B cell (primary cell): ENCODE measurements at regions not wholly inside any gene's neighbourhood (a gene's known extent, or its start where the extent isn't known, plus 50 kb on each side); places are given as distances from the start of the nearest gene placed in this dataset.

Experiments
- ATAC-seq: fragments of 200-7000 bp; cut with Tn5 transposase; one replicate; pipeline ENCODE4 v1.10.0; 2021; ENCODE audit warnings: low read depth, mild to moderate bottlenecking, moderate number of reproducible peaks, moderate library complexity
- CTCF ChIA-PET: fragments of 350-600 bp; sonication (Branson Sonifier 250); formaldehyde crosslinking; loops from one replicate; lab custom pipeline; 2021; ENCODE audit warnings: antibody characterized with exemption, inconsistent platforms; lab: Charles Lee
- POLR2A ChIA-PET: fragments of 350-600 bp; sonication (Branson Sonifier 250); formaldehyde crosslinking; loops from one replicate; lab custom pipeline; 2021; ENCODE audit warnings: antibody characterized with exemption; lab: Charles Lee
- DNase-seq: peaks from one replicate; pipeline ENCODE4 v3.0.0; 2013
- H2AFZ ChIP-seq: 2 replicates; pipeline ENCODE4 v1.6.1; 2012; ENCODE audit warnings: mild to moderate bottlenecking, low read depth, low read length; ENCODE audit not compliant: insufficient read depth, poor library complexity, severe bottlenecking
- H3K27ac ChIP-seq, 2 donors: 1 replicate in 1 of 2; 2 replicates in 1 of 2; pipeline ENCODE4 v1.5.1; 2012 to 2013; ENCODE audit warnings: low read length in 2 of 2, mild to moderate bottlenecking in 2 of 2, moderate library complexity in 1 of 2
- H3K27me3 ChIP-seq, 4 experiments: fragments of 200-600 bp in 1 of 4; sonication (generic) in 1 of 4; replicated peaks in 1 of 4; 1 replicate in 2 of 4; 2 replicates in 2 of 4; pipeline versions ENCODE4 v1.6.1 to v1.7.0; 2013 to 2016; ENCODE audit warnings: low read length in 3 of 4, mild to moderate bottlenecking in 2 of 4, mixed read lengths in 1 of 4, moderate library complexity in 1 of 4; ENCODE audit not compliant: insufficient read depth in 4 of 4, control insufficient read depth in 3 of 4; ENCODE audit errors: control extremely low read depth in 1 of 4
- H3K36me3 ChIP-seq, 2 experiments: replicated peaks in 1 of 2; 1 replicate in 1 of 2; 2 replicates in 1 of 2; pipeline versions ENCODE4 v1.6.1 to v1.7.1; 2013; ENCODE audit warnings: low read length in 1 of 2; ENCODE audit not compliant: insufficient read depth in 2 of 2, control insufficient read depth in 1 of 2; ENCODE audit errors: control extremely low read depth in 1 of 2, extremely low read depth in 1 of 2
- H3K4me1 ChIP-seq, 2 donors: fragments of 200-600 bp in 1 of 2; sonication (generic) in 1 of 2; 1 replicate in 1 of 2; 2 replicates in 1 of 2; pipeline versions ENCODE4 v1.5.1 to v1.6.1; 2013 to 2017; ENCODE audit warnings: low read length in 2 of 2; ENCODE audit not compliant: control insufficient read depth in 2 of 2, insufficient read depth in 2 of 2
- H3K4me2 ChIP-seq: replicated peaks from 2 replicates; pipeline ENCODE3; 2012; ENCODE audit warnings: mild to moderate bottlenecking, low read depth, low read length; ENCODE audit not compliant: poor library complexity, severe bottlenecking
- H3K4me3 ChIP-seq, 5 experiments: fragments of 200-600 bp in 1 of 5; sonication (generic) in 1 of 5; 1 replicate in 3 of 5; 2 replicates in 2 of 5; pipeline versions ENCODE4 v1.5.1 to v1.7.0; 2011 to 2016; ENCODE audit warnings: low read length in 4 of 5, mild to moderate bottlenecking in 4 of 5, low read depth in 2 of 5, control low read depth in 1 of 5, moderate library complexity in 1 of 5; ENCODE audit not compliant: insufficient read depth in 1 of 5; ENCODE audit errors: control extremely low read depth in 1 of 5, extremely low read depth in 1 of 5
- H3K79me2 ChIP-seq: fragments of 200-600 bp; sonication (generic); one replicate; pipeline ENCODE4 v1.6.0; 2016; ENCODE audit warnings: low read length; ENCODE audit not compliant: control insufficient read depth, insufficient read depth
- H3K9ac ChIP-seq: fragments of 200-600 bp; sonication (generic); 2 replicates; pipeline ENCODE4 v1.6.1; 2017; ENCODE audit warnings: mild to moderate bottlenecking, low read length, moderate library complexity
- H3K9me3 ChIP-seq, 3 donors: one replicate each; pipeline versions ENCODE4 v1.6.1 to v1.7.1; 2013; ENCODE audit warnings: low read length in 2 of 3; ENCODE audit not compliant: control insufficient read depth in 2 of 3, insufficient read depth in 1 of 3; ENCODE audit errors: control extremely low read depth in 1 of 3
- H4K20me1 ChIP-seq: 2 replicates; pipeline ENCODE4 v1.6.0; 2012; ENCODE audit warnings: mild to moderate bottlenecking, low read length; ENCODE audit not compliant: insufficient read depth, control insufficient read depth, poor library complexity, severe bottlenecking
- H3K27ac Mint-ChIP-seq: one replicate; pipeline ENCODE4 v1.8.0; 2021; ENCODE audit warnings: mixed read lengths
- H3K27me3 Mint-ChIP-seq: one replicate; pipeline ENCODE4 v1.8.0; 2021; ENCODE audit warnings: mixed read lengths
- H3K4me1 Mint-ChIP-seq: one replicate; pipeline ENCODE4 v1.8.0; 2021; ENCODE audit warnings: mixed read lengths
- H3K4me3 Mint-ChIP-seq: one replicate; pipeline ENCODE4 v1.8.0; 2021; ENCODE audit warnings: mixed read lengths
- H3K9me3 Mint-ChIP-seq: one replicate; pipeline ENCODE4 v1.8.0; 2022; ENCODE audit warnings: mixed read lengths; ENCODE audit not compliant: insufficient read depth
- EZH2 ChIP-seq: IDR thresholded peaks from 2 replicates; pipeline ENCODE4 v1.6.1; 2012; ENCODE audit warnings: borderline replicate concordance, low read depth, mild to moderate bottlenecking, moderate library complexity, low read length; ENCODE audit not compliant: insufficient read depth, poor library complexity, severe bottlenecking
- WGBS: methylation state at CpG from one replicate; pipeline ENCODE4 v1.1.5; 2013; ENCODE audit warnings: missing lambda C conversion rate; ENCODE audit not compliant: insufficient coverage; 5-methylcytosine and 5-hydroxymethylcytosine counted together
- intact Hi-C: fragments of 100-400 bp; cut with micrococcal nuclease; formaldehyde crosslinking; loops from one replicate; pipeline ENCODE4 v1.10.0; 2022
- TF ChIP-seq, protein P1 (sequence below): fragments of 200-600 bp; IDR thresholded peaks from one replicate; pipeline ENCODE4 v1.8.0; 2022; ENCODE audit warnings: antibody characterized with exemption, mild to moderate bottlenecking

DNA sequence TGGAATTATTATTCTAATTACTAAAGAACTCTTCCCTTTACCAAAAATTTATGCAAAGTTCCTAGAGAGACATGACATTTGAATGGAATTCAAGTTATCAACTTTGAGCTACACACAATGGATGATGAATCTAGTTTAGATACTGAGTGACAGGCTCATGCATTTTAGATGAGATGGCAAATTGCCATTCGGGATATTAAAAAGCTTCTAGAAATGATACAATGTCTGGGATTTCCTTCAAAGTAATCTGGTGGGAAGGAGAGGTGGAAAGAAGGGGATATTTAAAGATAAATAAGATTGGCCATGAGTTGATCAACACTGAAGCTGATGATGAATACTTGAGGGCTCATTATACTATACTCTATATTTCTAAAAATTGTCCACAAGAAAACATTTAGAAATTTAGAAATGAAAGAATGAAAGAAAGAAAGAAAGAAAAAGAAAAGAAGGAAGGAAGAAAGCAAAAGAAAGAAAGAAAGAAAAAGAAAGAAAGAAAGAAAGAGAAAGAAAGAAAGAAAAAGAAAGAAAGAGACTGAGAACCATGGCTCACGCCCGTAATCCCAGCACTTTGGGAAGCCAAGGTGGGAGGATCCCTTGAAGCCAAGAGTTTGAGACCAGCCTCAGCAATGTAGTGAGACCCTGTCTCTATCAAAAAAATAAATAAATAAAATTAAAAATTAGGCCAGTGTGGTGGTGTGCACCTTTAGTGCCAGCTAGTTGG, 62.6 kb upstream of the NEDD4L start:
- Histone ChIP-seq H3K9ac (no peak overlapping the region), H3K4me1 (peaks cover 1 to 4% of the 10 kb centered on the region in 2 donors), H3K79me2 (no peaks in the 10 kb centered on the region), H3K27me3 (no peaks in the 10 kb centered on the region), H3K4me2 (no peak overlapping the region), H3K4me3 (no peak overlapping the region), H3K27ac (no peak overlapping the region), H3K9me3 (no peaks in the 10 kb centered on the region), H4K20me1 (no peaks in the 10 kb centered on the region), H2AFZ (no peak overlapping the region), H3K36me3 (no peaks in the 10 kb centered on the region)
- intact Hi-C loops = no loop called here
- H3K4me3 Mint-ChIP-seq = no peak overlapping the region
- DNase-seq = no peak
- 94% methylated on average over 2 of the region's 3 CpGs for WGBS
- ChIA-PET CTCF (interaction anchor here (1.3 to 1.4 kb wide), 2 partner anchors 22 to 140 kb away, joined by 6 read pairs; no protein-coding TSS in a partner anchor), POLR2A (no interaction called here)
- no peaks in the 10 kb centered on the region for H3K27me3 Mint-ChIP-seq
- ATAC-seq = no peak
- peaks cover 5% of the 10 kb centered on the region for H3K4me1 Mint-ChIP-seq
- TF ChIP-seq EZH2 = no peak
- TF ChIP-seq, protein P1, sequence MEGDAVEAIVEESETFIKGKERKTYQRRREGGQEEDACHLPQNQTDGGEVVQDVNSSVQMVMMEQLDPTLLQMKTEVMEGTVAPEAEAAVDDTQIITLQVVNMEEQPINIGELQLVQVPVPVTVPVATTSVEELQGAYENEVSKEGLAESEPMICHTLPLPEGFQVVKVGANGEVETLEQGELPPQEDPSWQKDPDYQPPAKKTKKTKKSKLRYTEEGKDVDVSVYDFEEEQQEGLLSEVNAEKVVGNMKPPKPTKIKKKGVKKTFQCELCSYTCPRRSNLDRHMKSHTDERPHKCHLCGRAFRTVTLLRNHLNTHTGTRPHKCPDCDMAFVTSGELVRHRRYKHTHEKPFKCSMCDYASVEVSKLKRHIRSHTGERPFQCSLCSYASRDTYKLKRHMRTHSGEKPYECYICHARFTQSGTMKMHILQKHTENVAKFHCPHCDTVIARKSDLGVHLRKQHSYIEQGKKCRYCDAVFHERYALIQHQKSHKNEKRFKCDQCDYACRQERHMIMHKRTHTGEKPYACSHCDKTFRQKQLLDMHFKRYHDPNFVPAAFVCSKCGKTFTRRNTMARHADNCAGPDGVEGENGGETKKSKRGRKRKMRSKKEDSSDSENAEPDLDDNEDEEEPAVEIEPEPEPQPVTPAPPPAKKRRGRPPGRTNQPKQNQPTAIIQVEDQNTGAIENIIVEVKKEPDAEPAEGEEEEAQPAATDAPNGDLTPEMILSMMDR = no peak
- H3K27ac Mint-ChIP-seq = no peak overlapping the region
- H3K9me3 Mint-ChIP-seq = no peaks in the 10 kb centered on the region

DNA sequence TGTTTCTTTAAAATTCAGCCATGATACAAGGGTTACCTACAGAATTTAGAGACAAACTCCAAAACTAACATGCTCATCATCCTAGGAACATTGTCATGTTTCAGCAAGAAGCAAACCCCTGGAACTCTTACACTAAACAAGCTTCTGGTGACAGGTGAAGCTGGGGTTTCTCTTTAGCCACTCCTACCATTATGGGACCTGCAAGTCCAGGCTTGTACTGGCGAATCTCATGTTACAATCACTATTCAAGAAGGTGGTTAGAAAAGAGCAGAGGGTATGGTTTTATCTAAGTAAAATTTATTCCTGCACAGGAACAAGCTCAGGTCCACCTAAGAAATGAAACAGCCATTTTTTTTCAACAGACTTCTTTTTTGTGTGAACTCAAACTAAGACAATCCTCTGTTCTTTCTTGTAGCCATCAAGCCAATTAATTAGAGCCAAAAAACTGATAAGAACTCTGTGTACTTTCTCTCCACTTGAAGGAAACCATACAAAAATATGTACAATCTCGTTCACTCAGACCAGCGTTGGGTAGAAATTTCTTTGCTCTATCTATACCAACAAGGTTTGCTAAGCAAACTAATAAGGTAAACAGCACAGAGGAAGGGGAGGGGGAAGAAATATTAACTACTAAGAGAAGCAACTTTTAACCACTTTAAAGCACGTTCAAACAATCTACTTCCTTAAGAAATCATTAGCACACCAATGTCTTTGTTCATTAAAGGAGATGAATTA, 63.3 kb upstream of the NEDD4L start:
- intact Hi-C loops = no loop called here
- H3K36me3 ChIP-seq = no peaks in the 10 kb centered on the region
- Mint-ChIP-seq H3K27me3 (no peaks in the 10 kb centered on the region), H3K4me3 (no peak overlapping the region), H3K9me3 (no peaks in the 10 kb centered on the region), H3K27ac (no peak overlapping the region), H3K4me1 (peaks cover 13% of the 10 kb centered on the region)
- no peak overlapping the region for H2AFZ ChIP-seq
- H3K4me2 ChIP-seq = no peak overlapping the region
- DNase-seq (no peak), ATAC-seq (no peak)
- TF ChIP-seq, protein P1 = no peak
- no peak for TF ChIP-seq EZH2
- no peak overlapping the region for H3K9ac ChIP-seq
- no CpG with 5 or more reads among the region's 4 CpGs for WGBS
- H3K4me3 ChIP-seq = no peak overlapping the region
- no peaks in the 10 kb centered on the region for H3K9me3 ChIP-seq
- CTCF ChIA-PET = interaction anchor here (1.3 to 1.4 kb wide), 2 partner anchors 22 to 141 kb away, joined by 6 read pairs; no protein-coding TSS in a partner anchor
- H3K27ac ChIP-seq = no peak overlapping the region
- H3K27me3 ChIP-seq = no peaks in the 10 kb centered on the region
- no peaks in the 10 kb centered on the region for H3K79me2 ChIP-seq
- POLR2A ChIA-PET = no interaction called here
- H4K20me1 ChIP-seq = no peaks in the 10 kb centered on the region
- peaks cover 8% of the 10 kb centered on the region in 2 donors for H3K4me1 ChIP-seq
